ENCODE measurements at regions not wholly inside any gene's neighbourhood (a gene's known extent, or its start where the extent isn't known, plus 50 kb on each side); places are given as distances from the start of the nearest gene placed in this dataset.

- H3K4me1 ChIP-seq (ENCODE audit: control insufficient read depth in 2 of 2, insufficient read depth in 2 of 2, low read length in 2 of 2): no peaks in the 10 kb centered on the region
- WGBS: 79% methylated on average over 2 of the region's 2 CpGs
- H3K27me3 ChIP-seq (ENCODE audit: control insufficient read depth in 2 of 2, insufficient read depth in 1 of 2, low read length in 1 of 2): no peaks in the 10 kb centered on the region
- DNase-seq (ENCODE audit: low read depth in 6 of 9, low spot score in 9 of 9): no peak
- no peaks in the 10 kb centered on the region for H3K36me3 ChIP-seq (ENCODE audit: control insufficient read depth in 2 of 2, insufficient read depth in 2 of 2, low read length in 1 of 2)
- H3K27ac ChIP-seq (ENCODE audit: low read depth in 1 of 2, low read length in 1 of 2): no peak overlapping the region
- H3K9me3 ChIP-seq (ENCODE audit: control insufficient read depth in 2 of 2, insufficient read depth in 1 of 2, low read length in 1 of 2): peaks cover 0 to 10% of the 10 kb centered on the region in 2 donors
- H3K4me3 ChIP-seq (ENCODE audit: low read length in 2 of 2): no peak overlapping the region
These were observed 725.5 kb downstream of the DNAJB9 start for GRCh38 chr7:109295158-109295557.

- H3K4me3 ChIP-seq (ENCODE audit: low read length in 2 of 2): no peak overlapping the region
- H3K27ac ChIP-seq (ENCODE audit: low read depth in 1 of 2, low read length in 1 of 2): no peak overlapping the region
- H3K36me3 ChIP-seq (ENCODE audit: control insufficient read depth in 2 of 2, insufficient read depth in 2 of 2, low read length in 1 of 2): no peaks in the 10 kb centered on the region
- DNase-seq (ENCODE audit: low read depth in 6 of 9, low spot score in 9 of 9): no peak
- 94% methylated on average over 1 of the region's 1 CpG for WGBS
- H3K4me1 ChIP-seq (ENCODE audit: control insufficient read depth in 2 of 2, insufficient read depth in 2 of 2, low read length in 2 of 2): no peaks in the 10 kb centered on the region
- peaks cover 0 to 13% of the 10 kb centered on the region in 2 donors for H3K9me3 ChIP-seq (ENCODE audit: control insufficient read depth in 2 of 2, insufficient read depth in 1 of 2, low read length in 1 of 2)
- H3K27me3 ChIP-seq (ENCODE audit: control insufficient read depth in 2 of 2, insufficient read depth in 1 of 2, low read length in 1 of 2): no peaks in the 10 kb centered on the region
These were observed 739.1 kb downstream of the DNAJB9 start for GRCh38 chr7:109308816-109309215.

GRCh38 chr7:109309790-109310189 is 740.1 kb downstream of the DNAJB9 start:
- H3K9me3 ChIP-seq (ENCODE audit: control insufficient read depth in 2 of 2, insufficient read depth in 1 of 2, low read length in 1 of 2): peaks cover 0 to 13% of the 10 kb centered on the region in 2 donors
- no peaks in the 10 kb centered on the region for H3K4me1 ChIP-seq (ENCODE audit: control insufficient read depth in 2 of 2, insufficient read depth in 2 of 2, low read length in 2 of 2)
- H3K4me3 ChIP-seq (ENCODE audit: low read length in 2 of 2): no peak overlapping the region
- WGBS: 93% methylated on average over 3 of the region's 3 CpGs
- H3K27ac ChIP-seq (ENCODE audit: low read depth in 1 of 2, low read length in 1 of 2): no peak overlapping the region
- no peak for DNase-seq (ENCODE audit: low read depth in 6 of 9, low spot score in 9 of 9)
- no peaks in the 10 kb centered on the region for H3K36me3 ChIP-seq (ENCODE audit: control insufficient read depth in 2 of 2, insufficient read depth in 2 of 2, low read length in 1 of 2)
- H3K27me3 ChIP-seq (ENCODE audit: control insufficient read depth in 2 of 2, insufficient read depth in 1 of 2, low read length in 1 of 2): no peaks in the 10 kb centered on the region

- Histone ChIP-seq H3K4me1 (ENCODE audit: control insufficient read depth in 2 of 2, insufficient read depth in 2 of 2, low read length in 2 of 2) (no peaks in the 10 kb centered on the region), H3K36me3 (ENCODE audit: control insufficient read depth in 2 of 2, insufficient read depth in 2 of 2, low read length in 1 of 2) (no peaks in the 10 kb centered on the region), H3K27ac (ENCODE audit: low read depth in 1 of 2, low read length in 1 of 2) (no peak overlapping the region), H3K4me3 (ENCODE audit: low read length in 2 of 2) (no peak overlapping the region), H3K27me3 (ENCODE audit: control insufficient read depth in 2 of 2, insufficient read depth in 1 of 2, low read length in 1 of 2) (no peaks in the 10 kb centered on the region), H3K9me3 (ENCODE audit: control insufficient read depth in 2 of 2, insufficient read depth in 1 of 2, low read length in 1 of 2) (no peaks in the 10 kb centered on the region)
- DNase-seq (ENCODE audit: low read depth in 6 of 9, low spot score in 9 of 9): no peak
These were observed 748.5 kb downstream of the DNAJB9 start for GRCh38 chr7:109318136-109318535.

- Histone ChIP-seq H3K4me3 (ENCODE audit: low read length in 2 of 2) (no peak overlapping the region), H3K9me3 (ENCODE audit: control insufficient read depth in 2 of 2, insufficient read depth in 1 of 2, low read length in 1 of 2) (no peaks in the 10 kb centered on the region), H3K27me3 (ENCODE audit: control insufficient read depth in 2 of 2, insufficient read depth in 1 of 2, low read length in 1 of 2) (no peaks in the 10 kb centered on the region), H3K36me3 (ENCODE audit: control insufficient read depth in 2 of 2, insufficient read depth in 2 of 2, low read length in 1 of 2) (no peaks in the 10 kb centered on the region), H3K4me1 (ENCODE audit: control insufficient read depth in 2 of 2, insufficient read depth in 2 of 2, low read length in 2 of 2) (no peaks in the 10 kb centered on the region), H3K27ac (ENCODE audit: low read depth in 1 of 2, low read length in 1 of 2) (no peak overlapping the region)
- 50% methylated on average over 2 of the region's 2 CpGs for WGBS
- DNase-seq (ENCODE audit: low read depth in 6 of 9, low spot score in 9 of 9): no peak
These were observed 753.2 kb downstream of the DNAJB9 start for GRCh38 chr7:109322833-109323232.

GRCh38 chr7:109331423-109331822 is 761.7 kb downstream of the DNAJB9 start:
- H3K4me3 ChIP-seq (ENCODE audit: low read length in 2 of 2): no peak overlapping the region
- H3K4me1 ChIP-seq (ENCODE audit: control insufficient read depth in 2 of 2, insufficient read depth in 2 of 2, low read length in 2 of 2): no peaks in the 10 kb centered on the region
- no peaks in the 10 kb centered on the region for H3K27me3 ChIP-seq (ENCODE audit: control insufficient read depth in 2 of 2, insufficient read depth in 1 of 2, low read length in 1 of 2)
- H3K27ac ChIP-seq (ENCODE audit: low read depth in 1 of 2, low read length in 1 of 2): no peak overlapping the region
- H3K9me3 ChIP-seq (ENCODE audit: control insufficient read depth in 2 of 2, insufficient read depth in 1 of 2, low read length in 1 of 2): no peaks in the 10 kb centered on the region
- no peak for DNase-seq (ENCODE audit: low read depth in 6 of 9, low spot score in 9 of 9)
- no peaks in the 10 kb centered on the region for H3K36me3 ChIP-seq (ENCODE audit: control insufficient read depth in 2 of 2, insufficient read depth in 2 of 2, low read length in 1 of 2)
- 95% methylated on average over 4 of the region's 4 CpGs for WGBS

- H3K9me3 ChIP-seq (ENCODE audit: control insufficient read depth in 2 of 2, insufficient read depth in 1 of 2, low read length in 1 of 2): no peaks in the 10 kb centered on the region
- H3K36me3 ChIP-seq (ENCODE audit: control insufficient read depth in 2 of 2, insufficient read depth in 2 of 2, low read length in 1 of 2): no peaks in the 10 kb centered on the region
- 97% methylated on average over 3 of the region's 3 CpGs for WGBS
- no peak overlapping the region for H3K4me3 ChIP-seq (ENCODE audit: low read length in 2 of 2)
- no peaks in the 10 kb centered on the region for H3K4me1 ChIP-seq (ENCODE audit: control insufficient read depth in 2 of 2, insufficient read depth in 2 of 2, low read length in 2 of 2)
- DNase-seq (ENCODE audit: low read depth in 6 of 9, low spot score in 9 of 9): no peak
- no peaks in the 10 kb centered on the region for H3K27me3 ChIP-seq (ENCODE audit: control insufficient read depth in 2 of 2, insufficient read depth in 1 of 2, low read length in 1 of 2)
- H3K27ac ChIP-seq (ENCODE audit: low read depth in 1 of 2, low read length in 1 of 2): no peak overlapping the region
These were observed 766.3 kb downstream of the DNAJB9 start for GRCh38 chr7:109335951-109336350.

- DNase-seq (ENCODE audit: low read depth in 6 of 9, low spot score in 9 of 9): no peak
- Histone ChIP-seq H3K27ac (ENCODE audit: low read depth in 1 of 2, low read length in 1 of 2) (no peak overlapping the region), H3K9me3 (ENCODE audit: control insufficient read depth in 2 of 2, insufficient read depth in 1 of 2, low read length in 1 of 2) (no peaks in the 10 kb centered on the region), H3K4me1 (ENCODE audit: control insufficient read depth in 2 of 2, insufficient read depth in 2 of 2, low read length in 2 of 2) (no peaks in the 10 kb centered on the region), H3K36me3 (ENCODE audit: control insufficient read depth in 2 of 2, insufficient read depth in 2 of 2, low read length in 1 of 2) (no peaks in the 10 kb centered on the region), H3K27me3 (ENCODE audit: control insufficient read depth in 2 of 2, insufficient read depth in 1 of 2, low read length in 1 of 2) (no peaks in the 10 kb centered on the region), H3K4me3 (ENCODE audit: low read length in 2 of 2) (no peak overlapping the region)
These were observed 766.9 kb downstream of the DNAJB9 start for GRCh38 chr7:109336531-109336930.

- Histone ChIP-seq H3K27me3 (ENCODE audit: control insufficient read depth in 2 of 2, insufficient read depth in 1 of 2, low read length in 1 of 2) (no peaks in the 10 kb centered on the region), H3K4me1 (ENCODE audit: control insufficient read depth in 2 of 2, insufficient read depth in 2 of 2, low read length in 2 of 2) (no peaks in the 10 kb centered on the region), H3K27ac (ENCODE audit: low read depth in 1 of 2, low read length in 1 of 2) (no peak overlapping the region), H3K4me3 (ENCODE audit: low read length in 2 of 2) (no peak overlapping the region), H3K36me3 (ENCODE audit: control insufficient read depth in 2 of 2, insufficient read depth in 2 of 2, low read length in 1 of 2) (no peaks in the 10 kb centered on the region), H3K9me3 (ENCODE audit: control insufficient read depth in 2 of 2, insufficient read depth in 1 of 2, low read length in 1 of 2) (no peaks in the 10 kb centered on the region)
- 90% methylated on average over 2 of the region's 2 CpGs for WGBS
- no peak for DNase-seq (ENCODE audit: low read depth in 6 of 9, low spot score in 9 of 9)
These were observed 774.0 kb downstream of the DNAJB9 start for GRCh38 chr7:109343678-109344077.

- DNase-seq (ENCODE audit: low read depth in 6 of 9, low spot score in 9 of 9): no peak
- Histone ChIP-seq H3K9me3 (ENCODE audit: control insufficient read depth in 2 of 2, insufficient read depth in 1 of 2, low read length in 1 of 2) (no peaks in the 10 kb centered on the region), H3K27me3 (ENCODE audit: control insufficient read depth in 2 of 2, insufficient read depth in 1 of 2, low read length in 1 of 2) (no peaks in the 10 kb centered on the region), H3K4me1 (ENCODE audit: control insufficient read depth in 2 of 2, insufficient read depth in 2 of 2, low read length in 2 of 2) (no peaks in the 10 kb centered on the region), H3K27ac (ENCODE audit: low read depth in 1 of 2, low read length in 1 of 2) (no peak overlapping the region), H3K4me3 (ENCODE audit: low read length in 2 of 2) (no peak overlapping the region), H3K36me3 (ENCODE audit: control insufficient read depth in 2 of 2, insufficient read depth in 2 of 2, low read length in 1 of 2) (no peaks in the 10 kb centered on the region)
- 95% methylated on average over 9 of the region's 9 CpGs for WGBS
These were observed 781.8 kb downstream of the DNAJB9 start for GRCh38 chr7:109351493-109351892.
